PFSK-1 (cell line): ENCODE measurements at regions not wholly inside any gene's neighbourhood (a gene's known extent, or its start where the extent isn't known, plus 50 kb on each side); places are given as distances from the start of the nearest gene placed in this dataset.

Experiments
- POLR2AphosphoS5 ChIP-seq: IDR thresholded peaks from 2 replicates; pipeline ENCODE4 v1.6.1; 2012; ENCODE audit warnings: low read depth, mild to moderate bottlenecking, control low read depth, low read length, moderate library complexity
- SIN3A ChIP-seq: IDR thresholded peaks from 2 replicates; pipeline ENCODE4 v1.6.1; 2012; ENCODE audit warnings: mild to moderate bottlenecking, low read length, moderate library complexity, borderline replicate concordance; ENCODE audit not compliant: insufficient read depth
- TAF1 ChIP-seq: IDR thresholded peaks from 2 replicates; pipeline ENCODE4 v1.6.1; 2012; ENCODE audit warnings: low read length, control low read depth, borderline replicate concordance; ENCODE audit not compliant: insufficient read depth
- TF ChIP-seq, protein P1 (sequence below), 2 experiments: IDR thresholded peaks; 2 replicates each; pipeline versions ENCODE4 v1.6.1 to v1.8.0; 2011 to 2012; ENCODE audit warnings: low read depth in 2 of 2, low read length in 2 of 2, control low read depth in 1 of 2, inconsistent platforms in 1 of 2, mild to moderate bottlenecking in 1 of 2, moderate library complexity in 1 of 2; ENCODE audit not compliant: insufficient read depth in 1 of 2

GRCh38 chr2:163347982-163348856, 387.6 kb downstream of the FIGN start:
- TF ChIP-seq POLR2AphosphoS5 (no peak), TAF1 (no peak), SIN3A (no peak)
- TF ChIP-seq, protein P1, sequence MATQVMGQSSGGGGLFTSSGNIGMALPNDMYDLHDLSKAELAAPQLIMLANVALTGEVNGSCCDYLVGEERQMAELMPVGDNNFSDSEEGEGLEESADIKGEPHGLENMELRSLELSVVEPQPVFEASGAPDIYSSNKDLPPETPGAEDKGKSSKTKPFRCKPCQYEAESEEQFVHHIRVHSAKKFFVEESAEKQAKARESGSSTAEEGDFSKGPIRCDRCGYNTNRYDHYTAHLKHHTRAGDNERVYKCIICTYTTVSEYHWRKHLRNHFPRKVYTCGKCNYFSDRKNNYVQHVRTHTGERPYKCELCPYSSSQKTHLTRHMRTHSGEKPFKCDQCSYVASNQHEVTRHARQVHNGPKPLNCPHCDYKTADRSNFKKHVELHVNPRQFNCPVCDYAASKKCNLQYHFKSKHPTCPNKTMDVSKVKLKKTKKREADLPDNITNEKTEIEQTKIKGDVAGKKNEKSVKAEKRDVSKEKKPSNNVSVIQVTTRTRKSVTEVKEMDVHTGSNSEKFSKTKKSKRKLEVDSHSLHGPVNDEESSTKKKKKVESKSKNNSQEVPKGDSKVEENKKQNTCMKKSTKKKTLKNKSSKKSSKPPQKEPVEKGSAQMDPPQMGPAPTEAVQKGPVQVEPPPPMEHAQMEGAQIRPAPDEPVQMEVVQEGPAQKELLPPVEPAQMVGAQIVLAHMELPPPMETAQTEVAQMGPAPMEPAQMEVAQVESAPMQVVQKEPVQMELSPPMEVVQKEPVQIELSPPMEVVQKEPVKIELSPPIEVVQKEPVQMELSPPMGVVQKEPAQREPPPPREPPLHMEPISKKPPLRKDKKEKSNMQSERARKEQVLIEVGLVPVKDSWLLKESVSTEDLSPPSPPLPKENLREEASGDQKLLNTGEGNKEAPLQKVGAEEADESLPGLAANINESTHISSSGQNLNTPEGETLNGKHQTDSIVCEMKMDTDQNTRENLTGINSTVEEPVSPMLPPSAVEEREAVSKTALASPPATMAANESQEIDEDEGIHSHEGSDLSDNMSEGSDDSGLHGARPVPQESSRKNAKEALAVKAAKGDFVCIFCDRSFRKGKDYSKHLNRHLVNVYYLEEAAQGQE (IDR thresholded peaks at IDR 0.05; ENCODE audit: insufficient read depth in 1 of 2, low read depth in 2 of 2, low read length in 2 of 2): no peak
